ENCODE measurements at regions not wholly inside any gene's neighbourhood (a gene's known extent, or its start where the extent isn't known, plus 50 kb on each side); places are given as distances from the start of the nearest gene placed in this dataset.

DNA sequence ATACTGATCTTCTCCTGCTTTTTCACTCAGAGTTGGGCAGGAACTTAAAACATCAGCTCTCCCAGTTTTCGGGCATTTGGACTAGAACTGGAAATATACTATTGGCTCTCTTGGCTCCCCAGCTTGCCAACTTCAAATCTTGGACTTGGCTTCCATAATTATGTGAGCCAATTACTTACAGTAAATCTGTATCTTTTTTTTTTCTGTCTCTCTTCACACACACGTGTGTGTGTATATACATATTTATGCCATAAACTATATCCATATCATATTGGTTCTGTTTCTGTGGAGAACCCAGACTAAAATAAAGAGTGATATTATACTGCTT lies 379.6 kb upstream of the PRR16 start:
- H3K27ac ChIP-seq (ENCODE audit: insufficient read depth, low read length) = no peak overlapping the region
- no peaks in the 10 kb centered on the region for H3K36me3 ChIP-seq (ENCODE audit: control insufficient read depth, insufficient read depth, low read length)
- no peaks in the 10 kb centered on the region for H3K27me3 ChIP-seq (ENCODE audit: control insufficient read depth, insufficient read depth, low read length)
- no peaks in the 10 kb centered on the region for H3K79me2 ChIP-seq (ENCODE audit: control insufficient read depth, insufficient read depth, low read length)
- H3K4me2 ChIP-seq (ENCODE audit: extremely low read depth, insufficient read depth, low read length) = no peak overlapping the region
- H3K9ac ChIP-seq (ENCODE audit: insufficient read depth, low read length) = no peak overlapping the region
- no peaks in the 10 kb centered on the region for H3K4me1 ChIP-seq (ENCODE audit: control insufficient read depth, extremely low read depth, insufficient read depth, low read length)
- DNase-seq (ENCODE audit: low read depth in 2 of 2) = no peak
- H2AFZ ChIP-seq (ENCODE audit: low read length) = no peak overlapping the region
- no peaks in the 10 kb centered on the region for H4K20me1 ChIP-seq (ENCODE audit: control insufficient read depth, extremely low read depth, insufficient read depth, low read length)
- no peaks in the 10 kb centered on the region for H3K9me3 ChIP-seq (ENCODE audit: control insufficient read depth, insufficient read depth, low read depth, low read length)
- H3K4me3 ChIP-seq (replicated peaks in 1 of 4; ENCODE audit: control extremely low read depth in 1 of 4, insufficient read depth in 1 of 4, low read depth in 3 of 4, low read length in 4 of 4) = no peak overlapping the region
- no peak for TF ChIP-seq EZH2 (IDR thresholded peaks at IDR 0.05; ENCODE audit: low read length, missing control alignments)
- TF ChIP-seq, protein P1, sequence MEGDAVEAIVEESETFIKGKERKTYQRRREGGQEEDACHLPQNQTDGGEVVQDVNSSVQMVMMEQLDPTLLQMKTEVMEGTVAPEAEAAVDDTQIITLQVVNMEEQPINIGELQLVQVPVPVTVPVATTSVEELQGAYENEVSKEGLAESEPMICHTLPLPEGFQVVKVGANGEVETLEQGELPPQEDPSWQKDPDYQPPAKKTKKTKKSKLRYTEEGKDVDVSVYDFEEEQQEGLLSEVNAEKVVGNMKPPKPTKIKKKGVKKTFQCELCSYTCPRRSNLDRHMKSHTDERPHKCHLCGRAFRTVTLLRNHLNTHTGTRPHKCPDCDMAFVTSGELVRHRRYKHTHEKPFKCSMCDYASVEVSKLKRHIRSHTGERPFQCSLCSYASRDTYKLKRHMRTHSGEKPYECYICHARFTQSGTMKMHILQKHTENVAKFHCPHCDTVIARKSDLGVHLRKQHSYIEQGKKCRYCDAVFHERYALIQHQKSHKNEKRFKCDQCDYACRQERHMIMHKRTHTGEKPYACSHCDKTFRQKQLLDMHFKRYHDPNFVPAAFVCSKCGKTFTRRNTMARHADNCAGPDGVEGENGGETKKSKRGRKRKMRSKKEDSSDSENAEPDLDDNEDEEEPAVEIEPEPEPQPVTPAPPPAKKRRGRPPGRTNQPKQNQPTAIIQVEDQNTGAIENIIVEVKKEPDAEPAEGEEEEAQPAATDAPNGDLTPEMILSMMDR (conservative IDR thresholded peaks at IDR 0.05 in 1 of 2, IDR thresholded peaks at IDR 0.05 in 1 of 2; ENCODE audit: low read depth in 1 of 2, low read length in 2 of 2) = no peak

GRCh38 chr5:120086081-120086480 lies 378.0 kb upstream of the PRR16 start:
- Histone ChIP-seq H4K20me1 (ENCODE audit: control insufficient read depth, extremely low read depth, insufficient read depth, low read length) (no peaks in the 10 kb centered on the region), H3K4me1 (ENCODE audit: control insufficient read depth, extremely low read depth, insufficient read depth, low read length) (no peaks in the 10 kb centered on the region), H2AFZ (ENCODE audit: low read length) (no peak overlapping the region), H3K4me3 (replicated peaks in 1 of 4; ENCODE audit: control extremely low read depth in 1 of 4, insufficient read depth in 1 of 4, low read depth in 3 of 4, low read length in 4 of 4) (no peak overlapping the region), H3K9me3 (ENCODE audit: control insufficient read depth, insufficient read depth, low read depth, low read length) (no peaks in the 10 kb centered on the region), H3K9ac (ENCODE audit: insufficient read depth, low read length) (no peak overlapping the region), H3K36me3 (ENCODE audit: control insufficient read depth, insufficient read depth, low read length) (no peaks in the 10 kb centered on the region), H3K27me3 (ENCODE audit: control insufficient read depth, insufficient read depth, low read length) (no peaks in the 10 kb centered on the region), H3K27ac (ENCODE audit: insufficient read depth, low read length) (no peak overlapping the region), H3K4me2 (ENCODE audit: extremely low read depth, insufficient read depth, low read length) (no peak overlapping the region), H3K79me2 (ENCODE audit: control insufficient read depth, insufficient read depth, low read length) (no peaks in the 10 kb centered on the region)
- DNase-seq (ENCODE audit: low read depth in 2 of 2) = peak in 1 of 2 donors; percentile 70
- TF ChIP-seq EZH2 (IDR thresholded peaks at IDR 0.05; ENCODE audit: low read length, missing control alignments) = no peak
- TF ChIP-seq, protein P1 (conservative IDR thresholded peaks at IDR 0.05 in 1 of 2, IDR thresholded peaks at IDR 0.05 in 1 of 2; ENCODE audit: low read depth in 1 of 2, low read length in 2 of 2) = no peak

DNA sequence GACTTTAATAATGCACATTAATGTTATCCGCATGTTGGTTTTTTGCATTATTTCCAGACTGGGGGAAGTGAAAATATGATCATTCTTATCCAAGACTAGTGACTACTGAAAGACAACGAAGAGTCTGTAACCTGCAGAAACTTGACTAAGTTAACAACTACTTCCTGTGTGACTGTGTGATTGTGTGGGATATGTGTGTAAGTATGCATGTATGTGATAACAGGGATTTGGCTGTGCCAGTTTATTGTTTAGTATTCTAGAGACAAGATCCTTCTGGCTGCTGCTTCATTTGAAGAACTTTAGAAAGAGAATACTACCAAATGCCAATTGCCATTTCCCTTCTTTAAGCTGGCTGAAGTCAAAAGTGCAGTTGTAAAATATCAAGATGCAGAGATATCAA lies 375.7 kb upstream of the PRR16 start:
- no peaks in the 10 kb centered on the region for H4K20me1 ChIP-seq (ENCODE audit: control insufficient read depth, extremely low read depth, insufficient read depth, low read length)
- H3K4me2 ChIP-seq (ENCODE audit: extremely low read depth, insufficient read depth, low read length) = no peak overlapping the region
- H3K27ac ChIP-seq (ENCODE audit: insufficient read depth, low read length) = no peak overlapping the region
- no peaks in the 10 kb centered on the region for H3K4me1 ChIP-seq (ENCODE audit: control insufficient read depth, extremely low read depth, insufficient read depth, low read length)
- no peaks in the 10 kb centered on the region for H3K79me2 ChIP-seq (ENCODE audit: control insufficient read depth, insufficient read depth, low read length)
- H3K4me3 ChIP-seq (replicated peaks in 1 of 4; ENCODE audit: control extremely low read depth in 1 of 4, insufficient read depth in 1 of 4, low read depth in 3 of 4, low read length in 4 of 4) = no peak overlapping the region
- TF ChIP-seq EZH2 (IDR thresholded peaks at IDR 0.05; ENCODE audit: low read length, missing control alignments) = no peak
- TF ChIP-seq, protein P1 (conservative IDR thresholded peaks at IDR 0.05 in 1 of 2, IDR thresholded peaks at IDR 0.05 in 1 of 2; ENCODE audit: low read depth in 1 of 2, low read length in 2 of 2) = no peak
- DNase-seq (ENCODE audit: low read depth in 2 of 2) = no peak
- H3K36me3 ChIP-seq (ENCODE audit: control insufficient read depth, insufficient read depth, low read length) = no peaks in the 10 kb centered on the region
- no peak overlapping the region for H3K9ac ChIP-seq (ENCODE audit: insufficient read depth, low read length)
- no peak overlapping the region for H2AFZ ChIP-seq (ENCODE audit: low read length)
- H3K27me3 ChIP-seq (ENCODE audit: control insufficient read depth, insufficient read depth, low read length) = no peaks in the 10 kb centered on the region
- H3K9me3 ChIP-seq (ENCODE audit: control insufficient read depth, insufficient read depth, low read depth, low read length) = no peaks in the 10 kb centered on the region
